DND-41 (cell line): ENCODE measurements at regions not wholly inside any gene's neighbourhood (a gene's known extent, or its start where the extent isn't known, plus 50 kb on each side); places are given as distances from the start of the nearest gene placed in this dataset.

Experiments used
- CTCF ChIP-seq: IDR thresholded peaks from 2 replicates; pipeline ENCODE4 v1.5.1; 2012; ENCODE audit warnings: borderline replicate concordance, low read length, moderate library complexity, mild to moderate bottlenecking; ENCODE audit not compliant: poor library complexity, severe bottlenecking; ENCODE audit errors: extremely low read depth
- EZH2 ChIP-seq: IDR thresholded peaks from 3 replicates; pipeline ENCODE4 v1.6.1; 2012; ENCODE audit warnings: borderline replicate concordance, low read depth, mild to moderate bottlenecking, moderate library complexity, low read length, inconsistent platforms; ENCODE audit not compliant: severe bottlenecking

- TF ChIP-seq EZH2 (no peak), CTCF (no peak)
Measured at GRCh38 chr16:63195336-63195735, 1159.1 kb upstream of the CDH8 start.
